H9 (cell line): ENCODE measurements at regions not wholly inside any gene's neighbourhood (a gene's known extent, or its start where the extent isn't known, plus 50 kb on each side); places are given as distances from the start of the nearest gene placed in this dataset.

Source experiments
- DNase-seq: peaks from one replicate; pipeline ENCODE4 v3.0.0-alpha.2; 2017
- H2AFZ ChIP-seq: one replicate; pipeline ENCODE4 v1.6.1; 2013; ENCODE audit warnings: mild to moderate bottlenecking, low read length, control low read depth, moderate library complexity
- H2AK5ac ChIP-seq: 2 replicates; pipeline ENCODE4 v1.6.1; 2013; ENCODE audit warnings: low read length, control low read depth, mixed read lengths; ENCODE audit not compliant: insufficient read length
- H2BK120ac ChIP-seq: one replicate; pipeline ENCODE4 v1.6.1; 2013; ENCODE audit warnings: low read depth, mild to moderate bottlenecking, low read length, control low read depth, inconsistent platforms; ENCODE audit not compliant: poor library complexity, severe bottlenecking
- H2BK12ac ChIP-seq: 2 replicates; pipeline ENCODE4 v1.6.1; 2013; ENCODE audit warnings: low read length, control low read depth, mixed read lengths, low read depth; ENCODE audit not compliant: insufficient read length
- H2BK15ac ChIP-seq: 2 replicates; pipeline ENCODE4 v1.6.1; 2013; ENCODE audit warnings: low read depth, low read length, control low read depth
- H2BK20ac ChIP-seq: one replicate; pipeline ENCODE4 v1.6.1; 2013; ENCODE audit warnings: low read depth, mild to moderate bottlenecking, low read length, control low read depth, inconsistent platforms; ENCODE audit not compliant: poor library complexity, severe bottlenecking
- H2BK5ac ChIP-seq: 2 replicates; pipeline ENCODE4 v1.6.1; 2013; ENCODE audit warnings: low read length, control low read depth, mixed read lengths; ENCODE audit not compliant: insufficient read length
- H3K14ac ChIP-seq: 2 replicates; pipeline ENCODE4 v1.6.1; 2013; ENCODE audit warnings: low read length, control low read depth; ENCODE audit not compliant: insufficient read depth
- H3K18ac ChIP-seq: 2 replicates; pipeline ENCODE4 v1.6.1; 2013; ENCODE audit warnings: low read depth, mild to moderate bottlenecking, mixed read lengths, low read length, control low read depth; ENCODE audit not compliant: insufficient read length
- H3K23ac ChIP-seq: 2 replicates; pipeline ENCODE4 v1.6.1; 2013; ENCODE audit warnings: low read length, control low read depth, mixed read lengths, low read depth; ENCODE audit not compliant: insufficient read length
- H3K23me2 ChIP-seq: 2 replicates; pipeline ENCODE4 v1.6.1; 2013; ENCODE audit warnings: low read depth, mild to moderate bottlenecking, mixed read lengths, low read length, control low read depth; ENCODE audit not compliant: insufficient read length, poor library complexity, severe bottlenecking
- H3K27ac ChIP-seq: 2 replicates; pipeline ENCODE4 v1.5.1; 2013; ENCODE audit warnings: low read length, control low read depth, mixed read lengths, low read depth; ENCODE audit not compliant: insufficient read length
- H3K27me3 ChIP-seq: 2 replicates; pipeline ENCODE4 v1.6.1; 2013; ENCODE audit warnings: low read length, control low read depth, inconsistent platforms; ENCODE audit not compliant: insufficient read depth
- H3K4ac ChIP-seq: 2 replicates; pipeline ENCODE4 v1.6.1; 2013; ENCODE audit warnings: low read depth, mild to moderate bottlenecking, control low read depth, inconsistent platforms, low read length, moderate library complexity
- H3K4me1 ChIP-seq: 2 replicates; pipeline ENCODE4 v1.6.1; 2013; ENCODE audit warnings: low read length, control low read depth, inconsistent platforms; ENCODE audit not compliant: insufficient read depth
- H3K4me2 ChIP-seq: 2 replicates; pipeline ENCODE4 v1.6.1; 2013; ENCODE audit warnings: low read length, control low read depth, mixed read lengths; ENCODE audit not compliant: insufficient read length, insufficient read depth
- H3K56ac ChIP-seq: 2 replicates; pipeline ENCODE4 v1.6.1; 2013; ENCODE audit warnings: low read depth, mild to moderate bottlenecking, mixed read lengths, low read length, control low read depth; ENCODE audit not compliant: insufficient read length
- H3K79me1 ChIP-seq: 2 replicates; pipeline ENCODE4 v1.6.1; 2013; ENCODE audit warnings: low read depth, mild to moderate bottlenecking, moderate library complexity, low read length, control low read depth, inconsistent platforms; ENCODE audit not compliant: insufficient read depth, poor library complexity, severe bottlenecking
- H3K79me2 ChIP-seq: 2 replicates; pipeline ENCODE4 v1.6.1; 2013; ENCODE audit warnings: low read length, control low read depth, inconsistent platforms; ENCODE audit not compliant: insufficient read depth
- H3K9ac ChIP-seq: 2 replicates; pipeline ENCODE4 v1.6.1; 2013; ENCODE audit warnings: low read length, control low read depth, mixed read lengths; ENCODE audit not compliant: insufficient read length; ENCODE audit errors: extremely low read depth
- H3K9me3 ChIP-seq: one replicate; pipeline ENCODE4 v1.6.1; 2013; ENCODE audit warnings: low read depth, low read length, inconsistent platforms; ENCODE audit not compliant: control insufficient read depth
- H3T11ph ChIP-seq: one replicate; pipeline ENCODE4 v1.6.1; 2013; ENCODE audit warnings: mild to moderate bottlenecking, low read length, control low read depth, inconsistent platforms
- H4K20me1 ChIP-seq: one replicate; pipeline ENCODE4 v1.6.1; 2013; ENCODE audit not compliant: control insufficient read depth, insufficient read length, insufficient read depth
- H4K5ac ChIP-seq: 2 replicates; pipeline ENCODE4 v1.6.1; 2013; ENCODE audit warnings: low read depth, mild to moderate bottlenecking, mixed read lengths, low read length, control low read depth; ENCODE audit not compliant: insufficient read length
- H4K8ac ChIP-seq: replicated peaks from 2 replicates; pipeline ENCODE4 v1.6.1; 2013; ENCODE audit warnings: low read length, control low read depth, mixed read lengths, low read depth; ENCODE audit not compliant: insufficient read length
- H4K91ac ChIP-seq: 2 replicates; pipeline ENCODE4 v1.6.1; 2013; ENCODE audit warnings: low read depth, mild to moderate bottlenecking, moderate library complexity, mixed read lengths, low read length, control low read depth; ENCODE audit not compliant: insufficient read length
- H3K27ac Mint-ChIP-seq, 3 experiments: 2 replicates in 2 of 3; 3 replicates in 1 of 3; pipeline ENCODE4 v1.8.0; 2020 to 2021; ENCODE audit warnings: mixed read lengths in 3 of 3, mild to moderate bottlenecking in 1 of 3, moderate library complexity in 1 of 3
- H3K27me3 Mint-ChIP-seq: 2 replicates; pipeline ENCODE4 v1.8.0; 2021; ENCODE audit warnings: low read depth, mild to moderate bottlenecking, moderate library complexity, mixed read lengths
- H3K36me3 Mint-ChIP-seq, 3 experiments: 2 replicates in 2 of 3; 3 replicates in 1 of 3; pipeline ENCODE4 v1.8.0; 2020 to 2021; ENCODE audit warnings: low read depth in 3 of 3, mixed read lengths in 3 of 3; ENCODE audit not compliant: insufficient read depth in 1 of 3
- H3K4me1 Mint-ChIP-seq, 2 experiments: 2 replicates each; pipeline ENCODE4 v1.8.0; 2020; ENCODE audit warnings: mixed read lengths in 2 of 2
- H3K4me3 Mint-ChIP-seq, 2 experiments: 2 replicates in 1 of 2; 3 replicates in 1 of 2; pipeline ENCODE4 v1.8.0; 2020 to 2021; ENCODE audit warnings: mild to moderate bottlenecking in 2 of 2, mixed read lengths in 2 of 2, moderate library complexity in 1 of 2
- H3K9me3 Mint-ChIP-seq, 2 experiments: 2 replicates in 1 of 2; 3 replicates in 1 of 2; pipeline ENCODE4 v1.8.0; 2020; ENCODE audit warnings: mild to moderate bottlenecking in 2 of 2, mixed read lengths in 2 of 2, moderate library complexity in 1 of 2
- CTCF ChIP-seq: fragments of 200-600 bp; sonication (generic); conservative IDR thresholded peaks from 3 replicates; pipeline ENCODE4 v1.8.0; 2021; ENCODE audit warnings: antibody characterized with exemption, mild to moderate bottlenecking
- WGBS: extraction: QIAGEN DNeasy Blood & Tissue Kit; methylation state at CpG from one replicate; pipeline ENCODE4 v1.1.7; 2013; ENCODE audit warnings: missing lambda C conversion rate, low lambda C conversion rate, mixed read lengths; ENCODE audit not compliant: insufficient read length; ENCODE audit errors: extremely low coverage; 5-methylcytosine and 5-hydroxymethylcytosine counted together

GRCh38 chr1:219988387-219988786, 57.9 kb downstream of the EPRS1 start:
- no peak for TF ChIP-seq CTCF
- H3K4me3 Mint-ChIP-seq = no peak overlapping the region
- peaks cover 16 to 38% (median 28%) of the 10 kb centered on the region in 3 experiments; a peak in 5 of 7 replicates for H3K36me3 Mint-ChIP-seq
- Histone ChIP-seq H3K18ac (no peak overlapping the region), H3K4ac (no peak overlapping the region), H3K14ac (no peak overlapping the region), H3K4me1 (no peaks in the 10 kb centered on the region), H3K9ac (no peak overlapping the region), H3K27me3 (no peaks in the 10 kb centered on the region), H3K56ac (no peak overlapping the region), H3K79me2 (no peaks in the 10 kb centered on the region), H3K9me3 (no peaks in the 10 kb centered on the region), H2AFZ (no peak overlapping the region), H3K27ac (no peak overlapping the region), H3K23me2 (no peaks in the 10 kb centered on the region), H3K4me2 (no peak overlapping the region), H3T11ph (no peak overlapping the region), H2AK5ac (no peak overlapping the region), H3K23ac (no peak overlapping the region), H4K20me1 (no peaks in the 10 kb centered on the region), H2BK15ac (no peak overlapping the region), H3K79me1 (no peaks in the 10 kb centered on the region), H2BK20ac (no peak overlapping the region), H2BK12ac (no peak overlapping the region), H4K91ac (no peak overlapping the region), H4K8ac (no peak overlapping the region), H2BK120ac (no peak overlapping the region), H2BK5ac (no peak overlapping the region), H4K5ac (no peak overlapping the region)
- H3K27ac Mint-ChIP-seq = no peak overlapping the region
- H3K4me1 Mint-ChIP-seq = no peaks in the 10 kb centered on the region
- no peaks in the 10 kb centered on the region for H3K9me3 Mint-ChIP-seq
- WGBS = no CpG with 5 or more reads among the region's 5 CpGs
- no peak for DNase-seq
- H3K27me3 Mint-ChIP-seq = no peaks in the 10 kb centered on the region
